HuH-7.5 (cell line): ENCODE measurements at regions not wholly inside any gene's neighbourhood (a gene's known extent, or its start where the extent isn't known, plus 50 kb on each side); places are given as distances from the start of the nearest gene placed in this dataset.
"Not testable (repeated sequence)": the region's sequence is repeated elsewhere in the genome, so short reads cannot be mapped to it uniquely, and the experiment has no call there.

Source experiments
- DNase-seq: peaks from one replicate; pipeline ENCODE4 v3.0.0; 2011; ENCODE audit warnings: low spot score

GRCh38 chr11:8772571-8773519, 90.3 kb downstream of the RPL27A start:
- DNase-seq: no peak

- no peak for DNase-seq
These were observed 91.4 kb downstream of the RPL27A start for GRCh38 chr11:8773916-8774539.

GRCh38 chr11:8774916-8775315, 92.3 kb downstream of the RPL27A start:
- DNase-seq: not testable (repeated sequence)

- no peak for DNase-seq
These were observed 92.7 kb downstream of the RPL27A start for GRCh38 chr11:8775332-8775731.

GRCh38 chr11:8775734-8776133, 93.1 kb downstream of the RPL27A start:
- DNase-seq: no peak

GRCh38 chr11:8776209-8776608, 93.6 kb downstream of the RPL27A start:
- no peak for DNase-seq

- DNase-seq: no peak
These were observed 95.5 kb downstream of the RPL27A start for GRCh38 chr11:8777907-8778767.

- DNase-seq: no peak
These were observed 96.5 kb downstream of the RPL27A start for GRCh38 chr11:8779107-8779506.

GRCh38 chr11:8779732-8780131, 97.1 kb downstream of the RPL27A start:
- DNase-seq: no peak

GRCh38 chr11:8784954-8785353, 102.4 kb downstream of the RPL27A start:
- no peak for DNase-seq

- DNase-seq: no peak
These were observed 102.9 kb downstream of the RPL27A start for GRCh38 chr11:8785457-8785856.

GRCh38 chr11:8785998-8786397, 103.4 kb downstream of the RPL27A start:
- no peak for DNase-seq

- no peak for DNase-seq
These were observed 104.3 kb downstream of the RPL27A start for GRCh38 chr11:8786933-8787332.

- DNase-seq: no peak
These were observed 104.8 kb downstream of the RPL27A start for GRCh38 chr11:8787372-8787771.

- no peak for DNase-seq
These were observed 106.0 kb downstream of the RPL27A start for GRCh38 chr11:8788616-8789015.

- DNase-seq: no peak
These were observed 107.3 kb downstream of the RPL27A start for GRCh38 chr11:8789864-8790263.

- no peak for DNase-seq
These were observed 108.4 kb downstream of the RPL27A start for GRCh38 chr11:8790968-8791367.

GRCh38 chr11:8792710-8793109, 110.1 kb downstream of the RPL27A start:
- DNase-seq: no peak

- DNase-seq: no peak
These were observed 110.7 kb downstream of the RPL27A start for GRCh38 chr11:8793114-8793777.

- no peak for DNase-seq
These were observed 111.5 kb downstream of the RPL27A start for GRCh38 chr11:8794126-8794525.

- peak; percentile 57 for DNase-seq
These were observed 112.1 kb downstream of the RPL27A start for GRCh38 chr11:8794677-8795103.

- DNase-seq: no peak
These were observed 114.0 kb upstream of the AKIP1 start for GRCh38 chr11:8796941-8797340.
